ENCODE measurements at regions not wholly inside any gene's neighbourhood (a gene's known extent, or its start where the extent isn't known, plus 50 kb on each side); places are given as distances from the start of the nearest gene placed in this dataset.

DNA sequence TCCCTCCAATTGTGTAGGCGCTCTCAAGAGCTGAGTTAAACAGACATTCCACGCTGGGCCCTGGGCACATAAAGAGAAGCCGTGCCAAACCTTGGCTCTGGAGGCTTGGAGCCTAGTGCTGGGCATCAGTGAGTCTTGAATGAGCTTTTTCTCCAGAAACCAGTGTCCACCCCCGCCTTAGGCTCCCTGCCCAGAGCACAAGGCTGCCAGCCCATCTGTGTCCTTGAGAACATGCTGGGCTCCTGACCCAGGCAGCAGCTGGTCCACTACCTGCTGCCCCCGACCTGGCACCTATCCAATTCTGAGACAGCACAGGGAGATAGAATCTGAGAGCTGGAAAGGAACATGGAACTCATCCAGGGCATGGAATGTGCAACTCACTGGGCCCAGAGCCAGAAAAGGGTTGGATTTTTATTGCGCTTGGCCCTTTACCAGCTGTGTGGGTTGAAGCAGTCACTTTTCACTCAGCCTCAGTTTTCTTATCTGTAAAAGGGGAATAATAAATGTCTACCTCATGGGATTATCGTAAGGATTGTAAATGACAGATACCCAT is 92.4 kb upstream of the CPLX2 start:
- TF ChIP-seq, protein P1, sequence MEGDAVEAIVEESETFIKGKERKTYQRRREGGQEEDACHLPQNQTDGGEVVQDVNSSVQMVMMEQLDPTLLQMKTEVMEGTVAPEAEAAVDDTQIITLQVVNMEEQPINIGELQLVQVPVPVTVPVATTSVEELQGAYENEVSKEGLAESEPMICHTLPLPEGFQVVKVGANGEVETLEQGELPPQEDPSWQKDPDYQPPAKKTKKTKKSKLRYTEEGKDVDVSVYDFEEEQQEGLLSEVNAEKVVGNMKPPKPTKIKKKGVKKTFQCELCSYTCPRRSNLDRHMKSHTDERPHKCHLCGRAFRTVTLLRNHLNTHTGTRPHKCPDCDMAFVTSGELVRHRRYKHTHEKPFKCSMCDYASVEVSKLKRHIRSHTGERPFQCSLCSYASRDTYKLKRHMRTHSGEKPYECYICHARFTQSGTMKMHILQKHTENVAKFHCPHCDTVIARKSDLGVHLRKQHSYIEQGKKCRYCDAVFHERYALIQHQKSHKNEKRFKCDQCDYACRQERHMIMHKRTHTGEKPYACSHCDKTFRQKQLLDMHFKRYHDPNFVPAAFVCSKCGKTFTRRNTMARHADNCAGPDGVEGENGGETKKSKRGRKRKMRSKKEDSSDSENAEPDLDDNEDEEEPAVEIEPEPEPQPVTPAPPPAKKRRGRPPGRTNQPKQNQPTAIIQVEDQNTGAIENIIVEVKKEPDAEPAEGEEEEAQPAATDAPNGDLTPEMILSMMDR (IDR thresholded peaks at IDR 0.05): no peak
- TF ChIP-seq EZH2 (IDR thresholded peaks at IDR 0.05; ENCODE audit: borderline replicate concordance, insufficient read depth, low read depth, low read length, poor library complexity, severe bottlenecking): no peak

Measured in B cell (primary cell).